Cardiac fibroblast (primary cell): ENCODE measurements at regions not wholly inside any gene's neighbourhood (a gene's known extent, or its start where the extent isn't known, plus 50 kb on each side); places are given as distances from the start of the nearest gene placed in this dataset.

Experiments
- DNase-seq, 2 donors: peaks; one replicate each; pipeline versions ENCODE4 v3.0.0 to v3.0.0-alpha.2; 2010; ENCODE audit warnings: low read depth in 2 of 2
- H3K4me3 ChIP-seq, 2 donors: replicated peaks in 1 of 2; 1 replicate in 1 of 2; 2 replicates in 1 of 2; pipeline ENCODE4 v1.5.1; 2011; ENCODE audit warnings: low read depth in 2 of 2, low read length in 2 of 2, mild to moderate bottlenecking in 2 of 2, moderate library complexity in 1 of 2
- TF ChIP-seq, protein P1 (sequence below): IDR thresholded peaks from one replicate; pipeline ENCODE4 v1.5.1; 2011; ENCODE audit warnings: low read depth, mild to moderate bottlenecking, low read length, inconsistent platforms

DNA sequence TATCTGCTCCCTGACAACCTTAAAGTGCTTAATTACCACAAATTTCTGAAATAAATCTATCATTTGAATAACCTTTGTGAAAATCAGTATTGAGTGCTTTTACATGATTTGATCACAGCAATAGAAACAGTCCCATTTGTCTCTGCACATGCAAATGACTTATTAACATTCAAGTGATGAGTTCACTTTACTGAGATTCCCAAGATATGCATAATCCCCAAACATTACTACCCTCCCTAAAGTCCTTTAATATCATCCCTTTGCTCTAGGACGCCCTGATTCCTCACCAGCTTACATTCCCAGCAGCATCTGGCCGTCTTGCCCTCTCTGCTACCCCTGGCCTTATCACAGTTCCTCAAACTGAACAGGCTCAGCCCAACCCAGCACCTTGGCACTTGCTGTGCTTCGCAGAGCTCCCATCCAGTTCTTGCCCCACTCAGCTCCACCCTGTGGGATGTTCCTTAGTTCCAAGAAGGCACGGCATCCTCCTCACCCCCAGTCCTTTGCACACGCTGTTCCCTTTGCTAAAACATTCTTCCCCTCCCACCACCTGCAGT, 347.5 kb downstream of the PREX1 start:
- H3K4me3 ChIP-seq, result no peak overlapping the region
- TF ChIP-seq, protein P1, sequence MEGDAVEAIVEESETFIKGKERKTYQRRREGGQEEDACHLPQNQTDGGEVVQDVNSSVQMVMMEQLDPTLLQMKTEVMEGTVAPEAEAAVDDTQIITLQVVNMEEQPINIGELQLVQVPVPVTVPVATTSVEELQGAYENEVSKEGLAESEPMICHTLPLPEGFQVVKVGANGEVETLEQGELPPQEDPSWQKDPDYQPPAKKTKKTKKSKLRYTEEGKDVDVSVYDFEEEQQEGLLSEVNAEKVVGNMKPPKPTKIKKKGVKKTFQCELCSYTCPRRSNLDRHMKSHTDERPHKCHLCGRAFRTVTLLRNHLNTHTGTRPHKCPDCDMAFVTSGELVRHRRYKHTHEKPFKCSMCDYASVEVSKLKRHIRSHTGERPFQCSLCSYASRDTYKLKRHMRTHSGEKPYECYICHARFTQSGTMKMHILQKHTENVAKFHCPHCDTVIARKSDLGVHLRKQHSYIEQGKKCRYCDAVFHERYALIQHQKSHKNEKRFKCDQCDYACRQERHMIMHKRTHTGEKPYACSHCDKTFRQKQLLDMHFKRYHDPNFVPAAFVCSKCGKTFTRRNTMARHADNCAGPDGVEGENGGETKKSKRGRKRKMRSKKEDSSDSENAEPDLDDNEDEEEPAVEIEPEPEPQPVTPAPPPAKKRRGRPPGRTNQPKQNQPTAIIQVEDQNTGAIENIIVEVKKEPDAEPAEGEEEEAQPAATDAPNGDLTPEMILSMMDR, result no peak
- no peak for DNase-seq

DNA sequence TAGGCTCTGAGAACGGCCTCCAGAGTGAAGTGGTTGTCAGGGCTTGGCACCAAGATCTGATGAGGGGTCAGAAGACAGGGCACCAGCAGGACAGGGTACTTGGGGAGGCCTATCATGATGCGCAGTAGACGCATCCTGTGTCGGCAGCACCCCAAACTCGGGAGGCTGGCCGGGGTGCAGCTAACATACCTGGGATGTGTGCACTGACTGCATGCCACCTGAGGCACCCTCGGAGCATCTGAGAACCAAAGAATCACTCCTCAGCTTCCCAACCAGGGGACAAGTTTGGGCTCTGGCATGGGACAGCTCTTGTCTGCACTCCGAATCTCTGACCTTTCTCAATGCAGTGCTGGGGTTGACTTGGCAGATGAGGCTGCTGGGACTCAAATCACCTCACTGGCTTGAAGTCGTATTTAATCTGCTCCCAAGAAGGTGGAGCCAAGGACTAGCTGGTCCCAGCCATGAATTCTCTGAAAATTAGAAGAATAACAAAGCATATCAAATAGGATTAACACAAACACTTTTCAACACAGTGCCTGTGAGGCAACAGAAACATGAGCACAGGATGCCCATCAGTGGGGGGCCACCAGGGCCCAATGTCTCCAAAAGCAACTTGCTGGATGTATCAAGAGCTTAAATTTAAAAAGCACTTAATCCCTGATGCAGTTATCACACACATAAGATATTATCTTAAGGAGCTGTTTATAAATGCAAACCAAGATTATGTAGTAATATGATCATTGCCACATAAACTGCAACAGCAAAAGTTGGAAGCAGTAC, 348.8 kb downstream of the PREX1 start:
- DNase-seq, result no peak
- TF ChIP-seq, protein P1, result no peak

GRCh38 chr20:48478370-48478769, 349.4 kb downstream of the PREX1 start:
- TF ChIP-seq, protein P1, result no peak
- no peak overlapping the region for H3K4me3 ChIP-seq
- no peak for DNase-seq

More for the DNA sequence above, 348.8 kb downstream of the PREX1 start:
- no peak overlapping the region for H3K4me3 ChIP-seq

DNA sequence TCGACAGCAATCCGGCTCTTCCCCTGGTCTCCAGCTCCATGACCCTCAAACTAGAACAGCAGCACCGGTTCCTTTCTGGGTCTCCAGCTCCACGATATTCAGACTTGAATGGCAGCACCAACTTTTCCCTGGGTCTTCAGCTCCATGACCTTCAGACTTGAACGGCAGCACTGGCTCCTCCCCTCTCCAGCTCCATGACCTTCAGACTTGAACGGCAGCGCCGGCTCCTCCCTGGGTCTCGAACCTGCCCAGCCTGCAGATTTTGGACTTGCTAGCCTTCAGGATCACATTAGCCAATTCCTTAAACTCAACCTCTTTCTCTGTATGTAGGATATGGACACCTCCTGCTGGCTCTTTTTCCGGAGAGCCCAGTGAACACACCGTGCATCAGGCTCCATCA, 350.9 kb downstream of the PREX1 start:
- H3K4me3 ChIP-seq, result no peak overlapping the region
- no peak for DNase-seq
- TF ChIP-seq, protein P1, result no peak

GRCh38 chr20:48474022-48474421, 353.8 kb downstream of the PREX1 start:
- H3K4me3 ChIP-seq, result no peak overlapping the region
- DNase-seq, result no peak
- TF ChIP-seq, protein P1, result no peak

DNA sequence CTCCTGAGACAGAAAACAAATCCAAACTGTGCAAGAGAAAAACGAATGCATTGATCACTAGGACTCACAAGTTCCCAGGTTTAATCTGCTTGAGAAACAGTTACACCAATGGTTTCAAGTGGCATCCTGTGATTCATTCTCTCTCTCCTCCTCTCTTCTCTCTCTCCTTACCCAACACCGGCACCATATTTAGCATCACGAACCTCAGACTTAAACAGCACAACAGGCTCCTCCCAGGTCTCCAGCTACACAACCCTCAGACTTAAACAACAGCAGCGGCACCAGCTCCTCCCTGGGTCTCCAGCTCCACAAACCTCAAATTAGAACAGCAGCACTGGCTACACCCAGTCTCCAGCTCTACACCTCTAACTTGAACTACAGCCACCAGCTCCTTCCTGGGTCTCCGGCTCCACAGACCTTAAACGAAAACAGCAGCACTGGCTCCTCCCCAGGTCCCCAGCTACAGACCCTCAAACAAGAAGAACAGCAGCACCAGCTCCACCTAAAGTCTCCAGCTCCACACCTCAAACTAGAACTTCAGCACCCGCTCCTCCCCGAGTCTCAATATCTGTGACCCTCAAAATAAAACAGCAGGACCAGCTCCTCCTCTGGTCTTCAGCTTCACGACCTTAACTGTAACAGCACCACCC, 355.9 kb downstream of the PREX1 start:
- H3K4me3 ChIP-seq, result no peak overlapping the region
- TF ChIP-seq, protein P1, result no peak
- no peak for DNase-seq
